ENCODE measurements at regions not wholly inside any gene's neighbourhood (a gene's known extent, or its start where the extent isn't known, plus 50 kb on each side); places are given as distances from the start of the nearest gene placed in this dataset.

DNA sequence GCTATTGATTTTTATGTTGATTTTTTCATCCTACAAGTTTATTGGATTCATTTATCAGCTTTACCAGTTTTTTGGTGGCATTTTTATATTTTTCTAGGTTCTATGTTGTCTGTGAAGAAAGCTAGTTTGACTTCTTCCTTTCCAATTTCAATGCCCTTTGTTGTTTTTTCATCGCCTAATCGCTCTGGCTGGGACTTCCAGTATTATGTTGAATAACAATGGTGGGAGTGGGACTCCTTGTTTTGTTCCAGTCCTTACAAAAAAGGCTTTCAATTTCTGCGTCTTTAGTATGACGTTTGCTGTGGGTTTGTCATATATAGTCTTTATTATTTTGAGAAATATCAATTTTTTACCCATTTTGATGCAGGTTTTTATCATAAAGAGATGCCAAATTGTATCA is 175.6 kb upstream of the CCNH start:
- TF ChIP-seq EZH2 (IDR thresholded peaks at IDR 0.05; ENCODE audit: low read depth, unreplicated experiment) = no peak
- TF ChIP-seq, protein P1, sequence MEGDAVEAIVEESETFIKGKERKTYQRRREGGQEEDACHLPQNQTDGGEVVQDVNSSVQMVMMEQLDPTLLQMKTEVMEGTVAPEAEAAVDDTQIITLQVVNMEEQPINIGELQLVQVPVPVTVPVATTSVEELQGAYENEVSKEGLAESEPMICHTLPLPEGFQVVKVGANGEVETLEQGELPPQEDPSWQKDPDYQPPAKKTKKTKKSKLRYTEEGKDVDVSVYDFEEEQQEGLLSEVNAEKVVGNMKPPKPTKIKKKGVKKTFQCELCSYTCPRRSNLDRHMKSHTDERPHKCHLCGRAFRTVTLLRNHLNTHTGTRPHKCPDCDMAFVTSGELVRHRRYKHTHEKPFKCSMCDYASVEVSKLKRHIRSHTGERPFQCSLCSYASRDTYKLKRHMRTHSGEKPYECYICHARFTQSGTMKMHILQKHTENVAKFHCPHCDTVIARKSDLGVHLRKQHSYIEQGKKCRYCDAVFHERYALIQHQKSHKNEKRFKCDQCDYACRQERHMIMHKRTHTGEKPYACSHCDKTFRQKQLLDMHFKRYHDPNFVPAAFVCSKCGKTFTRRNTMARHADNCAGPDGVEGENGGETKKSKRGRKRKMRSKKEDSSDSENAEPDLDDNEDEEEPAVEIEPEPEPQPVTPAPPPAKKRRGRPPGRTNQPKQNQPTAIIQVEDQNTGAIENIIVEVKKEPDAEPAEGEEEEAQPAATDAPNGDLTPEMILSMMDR (conservative IDR thresholded peaks at IDR 0.05; ENCODE audit: low read depth in 2 of 2) = no peak
- no peak for TF ChIP-seq POLR2AphosphoS5 (IDR thresholded peaks at IDR 0.05; ENCODE audit: low read depth)
- TF ChIP-seq, protein P2, sequence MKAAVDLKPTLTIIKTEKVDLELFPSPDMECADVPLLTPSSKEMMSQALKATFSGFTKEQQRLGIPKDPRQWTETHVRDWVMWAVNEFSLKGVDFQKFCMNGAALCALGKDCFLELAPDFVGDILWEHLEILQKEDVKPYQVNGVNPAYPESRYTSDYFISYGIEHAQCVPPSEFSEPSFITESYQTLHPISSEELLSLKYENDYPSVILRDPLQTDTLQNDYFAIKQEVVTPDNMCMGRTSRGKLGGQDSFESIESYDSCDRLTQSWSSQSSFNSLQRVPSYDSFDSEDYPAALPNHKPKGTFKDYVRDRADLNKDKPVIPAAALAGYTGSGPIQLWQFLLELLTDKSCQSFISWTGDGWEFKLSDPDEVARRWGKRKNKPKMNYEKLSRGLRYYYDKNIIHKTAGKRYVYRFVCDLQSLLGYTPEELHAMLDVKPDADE (IDR thresholded peaks at IDR 0.05) = no peak
- TF ChIP-seq CREB1 (CRISPR knock-in tag; IDR thresholded peaks at IDR 0.05; ENCODE audit: low read depth) = no peak

Measured in GM23338 (cell line).